HAP-1 (cell line): ENCODE measurements at regions not wholly inside any gene's neighbourhood (a gene's known extent, or its start where the extent isn't known, plus 50 kb on each side); places are given as distances from the start of the nearest gene placed in this dataset.

Experiments
- DNase-seq, 2 experiments: peaks; one replicate each; pipeline ENCODE4 v3.0.0-alpha.2; 2016 to 2020; ENCODE audit warnings: low spot score in 2 of 2
- H3K27me3 ChIP-seq: fragments of 250-450 bp; sonication (Bioruptor Pico); 2 replicates; pipeline ENCODE4 v1.5.1; 2020; ENCODE audit warnings: low read depth, mild to moderate bottlenecking, moderate library complexity
- H3K36me3 ChIP-seq: fragments of 250-450 bp; sonication (Bioruptor Pico); replicated peaks from 2 replicates; pipeline ENCODE4 v1.5.1; 2020; ENCODE audit warnings: mild to moderate bottlenecking
- H3K4me1 ChIP-seq: fragments of 250-450 bp; sonication (Bioruptor Pico); 2 replicates; pipeline ENCODE4 v1.5.1; 2020; ENCODE audit warnings: mild to moderate bottlenecking
- H3K4me3 ChIP-seq: fragments of 250-450 bp; sonication (Bioruptor Pico); 2 replicates; pipeline ENCODE4 v1.5.1; 2020; ENCODE audit warnings: mild to moderate bottlenecking, moderate library complexity
- H3K9me3 ChIP-seq: fragments of 250-450 bp; sonication (Bioruptor Pico); 2 replicates; pipeline ENCODE4 v1.5.1; 2020; ENCODE audit warnings: mild to moderate bottlenecking, moderate library complexity
- in situ Hi-C: fragments of 300-500 bp; cut with MboI; formaldehyde crosslinking; loops from 3 replicates; pipeline ENCODE4 v1.14.3; 2020; ENCODE audit warnings: low sequenced_read_pairs, inconsistent platforms, mixed read lengths

DNA sequence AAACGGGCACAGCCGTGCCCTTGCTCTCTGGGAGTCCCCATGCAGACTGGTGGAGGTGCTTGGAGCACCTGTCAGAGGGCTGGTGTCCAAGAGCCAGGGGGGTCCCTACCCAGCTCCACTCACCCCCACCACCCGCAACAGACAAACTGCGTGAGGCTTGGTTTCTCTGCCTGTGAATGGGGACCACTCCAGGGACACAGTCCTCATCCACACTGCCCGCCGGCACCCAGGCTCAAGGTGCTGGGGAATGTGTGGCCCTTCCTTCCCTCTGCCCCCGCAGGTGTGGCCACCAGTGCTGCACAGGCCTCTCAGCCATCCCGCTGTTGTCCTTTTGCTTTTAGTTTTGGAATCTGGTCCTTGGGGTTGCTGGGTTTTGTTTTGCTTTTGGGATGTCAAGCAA lies 136.5 kb upstream of the ZNF236 start:
- DNase-seq = no peak
- Histone ChIP-seq H3K36me3 (no peaks in the 10 kb centered on the region), H3K27me3 (no peaks in the 10 kb centered on the region), H3K9me3 (no peaks in the 10 kb centered on the region), H3K4me3 (no peak overlapping the region), H3K4me1 (peaks cover 10% of the 10 kb centered on the region; the same call in 1 of the 2 replicates)
- in situ Hi-C loops = no loop called here

GRCh38 chr18:76685402-76685801 lies 137.0 kb upstream of the ZNF236 start:
- in situ Hi-C loops = no loop called here
- H3K9me3 ChIP-seq = no peaks in the 10 kb centered on the region
- DNase-seq = no peak

GRCh38 chr18:76684265-76684664 lies 138.1 kb upstream of the ZNF236 start:
- no peak overlapping the region for H3K4me3 ChIP-seq
- DNase-seq = no peak
- peaks cover 10% of the 10 kb centered on the region; the same call in 1 of the 2 replicates for H3K4me1 ChIP-seq
- H3K27me3 ChIP-seq = no peaks in the 10 kb centered on the region
- in situ Hi-C loops = no loop called here
- H3K9me3 ChIP-seq = no peaks in the 10 kb centered on the region
- H3K36me3 ChIP-seq = no peaks in the 10 kb centered on the region

More at GRCh38 chr18:76685402-76685801, 137.0 kb upstream of the ZNF236 start:
- H3K27me3 ChIP-seq = no peaks in the 10 kb centered on the region
- H3K4me1 ChIP-seq = peaks cover 10% of the 10 kb centered on the region; the same call in 1 of the 2 replicates
- no peak overlapping the region for H3K4me3 ChIP-seq
- no peaks in the 10 kb centered on the region for H3K36me3 ChIP-seq

- no peaks in the 10 kb centered on the region for H3K27me3 ChIP-seq
Observed at GRCh38 chr18:76679945-76680344, 142.4 kb upstream of the ZNF236 start.

GRCh38 chr18:76679259-76679658 lies 143.1 kb upstream of the ZNF236 start:
- H3K9me3 ChIP-seq = no peaks in the 10 kb centered on the region
- no peak overlapping the region for H3K4me3 ChIP-seq
- no peak for DNase-seq
- H3K27me3 ChIP-seq = no peaks in the 10 kb centered on the region
- in situ Hi-C loops = no loop called here
- H3K36me3 ChIP-seq = no peaks in the 10 kb centered on the region
- H3K4me1 ChIP-seq = no peaks in the 10 kb centered on the region

More at GRCh38 chr18:76679945-76680344, 142.4 kb upstream of the ZNF236 start:
- no peaks in the 10 kb centered on the region for H3K36me3 ChIP-seq
- no peak overlapping the region for H3K4me3 ChIP-seq
- H3K4me1 ChIP-seq = no peaks in the 10 kb centered on the region
- in situ Hi-C loops = no loop called here
- H3K9me3 ChIP-seq = no peaks in the 10 kb centered on the region
- DNase-seq = no peak

GRCh38 chr18:76678248-76678647 lies 144.1 kb upstream of the ZNF236 start:
- DNase-seq = no peak
- Histone ChIP-seq H3K4me1 (no peaks in the 10 kb centered on the region), H3K9me3 (no peaks in the 10 kb centered on the region), H3K27me3 (no peaks in the 10 kb centered on the region), H3K4me3 (no peak overlapping the region), H3K36me3 (no peaks in the 10 kb centered on the region)
- in situ Hi-C loops = no loop called here

DNA sequence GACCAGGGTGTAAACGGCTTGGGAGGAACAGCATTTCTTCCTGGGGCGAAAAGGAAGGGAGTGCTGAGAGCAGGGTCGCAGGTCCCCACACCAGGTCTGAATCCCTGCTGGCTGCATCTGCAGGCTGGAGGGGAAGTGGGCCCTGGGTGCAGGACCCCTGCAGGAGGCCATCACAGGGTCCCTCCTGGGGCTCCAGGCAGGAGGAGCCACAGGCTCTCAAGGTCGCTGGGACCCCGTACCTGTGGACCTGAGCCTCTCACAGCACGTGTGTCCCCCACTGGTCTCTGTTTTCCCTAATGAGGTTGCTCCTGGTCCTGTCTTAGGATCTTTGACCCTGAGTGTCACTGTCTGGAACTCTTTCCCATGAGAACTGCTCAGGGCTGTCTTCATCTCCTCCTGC lies 147.8 kb upstream of the ZNF236 start:
- DNase-seq = no peak
- Histone ChIP-seq H3K9me3 (no peaks in the 10 kb centered on the region), H3K36me3 (no peaks in the 10 kb centered on the region), H3K4me3 (no peak overlapping the region), H3K27me3 (no peaks in the 10 kb centered on the region), H3K4me1 (peaks cover 8% of the 10 kb centered on the region)
- in situ Hi-C loops = no loop called here

DNA sequence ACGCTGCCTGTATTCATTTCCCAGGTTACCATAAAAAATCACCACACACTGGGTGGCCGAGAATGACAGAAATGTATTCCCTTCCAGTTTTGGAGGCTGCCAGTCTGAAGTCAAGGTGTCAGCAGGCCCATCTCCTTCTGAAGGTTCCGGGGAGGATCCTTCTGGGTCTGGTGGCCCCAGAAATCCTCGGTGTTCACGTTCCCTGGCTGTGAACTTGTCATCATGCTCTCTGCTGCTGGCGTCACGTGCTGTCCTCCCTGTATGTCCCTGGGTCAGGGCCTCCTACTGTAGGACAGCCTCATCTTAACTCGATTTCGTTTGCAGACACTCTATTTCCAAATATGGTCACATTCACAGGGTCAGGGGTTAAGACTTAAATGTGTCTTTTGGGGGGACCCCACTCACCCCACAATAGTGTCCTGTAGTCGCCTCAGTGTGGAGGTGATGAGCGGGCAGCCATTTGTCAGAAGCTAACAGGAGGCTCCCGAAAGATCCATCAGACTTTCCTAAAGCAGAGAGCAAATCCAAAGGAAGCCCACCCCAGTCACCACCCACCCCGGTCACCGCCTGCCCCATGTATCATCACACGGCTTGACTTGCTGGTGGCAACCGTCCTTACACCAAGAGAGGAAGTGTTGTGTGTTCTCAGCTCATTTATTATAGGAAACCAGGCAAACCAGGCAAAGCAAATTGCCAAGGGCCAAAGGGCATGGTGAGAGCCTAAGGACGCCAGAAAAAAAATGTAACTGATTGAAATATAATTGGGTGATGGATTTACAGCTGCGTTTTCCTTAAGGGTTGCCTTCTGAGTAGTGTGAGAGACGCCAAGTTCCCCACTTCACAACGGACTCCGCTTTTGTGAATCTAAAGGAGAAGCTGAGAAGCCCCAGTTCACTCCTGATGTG lies 148.8 kb upstream of the ZNF236 start:
- Histone ChIP-seq H3K4me1 (peaks cover 8% of the 10 kb centered on the region), H3K4me3 (no peak overlapping the region), H3K36me3 (no peaks in the 10 kb centered on the region), H3K27me3 (no peaks in the 10 kb centered on the region), H3K9me3 (no peaks in the 10 kb centered on the region)
- in situ Hi-C loops = no loop called here
- no peak for DNase-seq

DNA sequence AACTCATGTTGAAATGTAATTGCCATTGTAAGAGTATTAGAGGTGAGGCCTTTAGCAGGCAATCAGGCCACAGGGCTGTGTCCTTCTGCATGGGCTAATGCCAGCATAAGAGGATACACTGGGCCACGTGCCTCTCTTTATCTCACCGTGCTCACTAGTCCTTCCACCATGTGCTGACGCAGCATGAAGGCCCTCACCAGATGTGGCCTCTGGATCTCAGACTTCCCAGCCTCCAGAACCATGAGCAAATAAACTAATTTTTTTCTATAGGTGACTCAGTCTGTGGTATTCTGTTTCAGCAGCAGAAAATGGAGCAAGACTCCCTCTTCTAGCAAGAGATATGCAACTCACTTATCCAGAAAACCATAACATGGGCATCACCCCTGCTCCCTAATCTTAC lies 149.7 kb upstream of the ZNF236 start:
- Histone ChIP-seq H3K4me1 (peaks cover 8% of the 10 kb centered on the region), H3K4me3 (no peak overlapping the region), H3K27me3 (no peaks in the 10 kb centered on the region), H3K36me3 (no peaks in the 10 kb centered on the region), H3K9me3 (no peaks in the 10 kb centered on the region)
- in situ Hi-C loops = no loop called here
- DNase-seq = no peak

DNA sequence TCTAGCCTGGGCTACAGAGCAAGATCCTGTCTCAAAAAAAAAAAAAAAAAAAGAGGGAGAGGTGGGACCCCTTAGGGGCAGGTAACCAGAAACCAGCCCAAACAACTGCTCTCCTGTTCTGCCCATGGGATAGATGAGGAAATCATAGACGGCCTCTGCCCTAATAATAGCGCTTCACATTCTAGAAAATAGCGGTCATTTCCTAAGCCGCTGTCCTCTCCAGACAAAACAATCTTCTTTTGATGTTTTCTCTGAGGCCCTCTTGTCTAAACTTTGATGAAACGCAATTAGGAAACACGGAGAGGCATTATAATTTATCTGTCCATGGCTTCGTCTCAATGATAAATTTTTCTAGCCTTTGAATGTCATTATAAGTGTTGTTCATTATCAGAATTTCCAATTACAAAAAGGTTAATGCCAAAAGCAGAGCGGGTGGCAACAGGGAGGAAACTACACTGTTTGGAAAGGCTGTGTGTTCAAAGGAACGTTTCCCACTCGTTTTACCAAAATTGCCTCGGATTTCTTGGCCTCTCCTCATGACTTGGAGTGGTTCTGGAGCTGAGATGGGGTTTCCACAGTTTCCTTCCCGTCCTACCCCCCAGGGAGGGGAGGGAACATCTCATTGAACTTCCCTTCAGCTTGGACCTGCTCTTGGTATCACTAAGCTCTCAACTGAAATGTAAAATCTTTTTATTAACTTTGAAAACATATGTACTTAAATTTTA lies 151.6 kb upstream of the ZNF236 start:
- DNase-seq = no peak
- H3K9me3 ChIP-seq = no peaks in the 10 kb centered on the region
- H3K27me3 ChIP-seq = no peaks in the 10 kb centered on the region
- H3K36me3 ChIP-seq = no peaks in the 10 kb centered on the region
- H3K4me1 ChIP-seq = peaks cover 8% of the 10 kb centered on the region
- no peak overlapping the region for H3K4me3 ChIP-seq
- in situ Hi-C loops = no loop called here

DNA sequence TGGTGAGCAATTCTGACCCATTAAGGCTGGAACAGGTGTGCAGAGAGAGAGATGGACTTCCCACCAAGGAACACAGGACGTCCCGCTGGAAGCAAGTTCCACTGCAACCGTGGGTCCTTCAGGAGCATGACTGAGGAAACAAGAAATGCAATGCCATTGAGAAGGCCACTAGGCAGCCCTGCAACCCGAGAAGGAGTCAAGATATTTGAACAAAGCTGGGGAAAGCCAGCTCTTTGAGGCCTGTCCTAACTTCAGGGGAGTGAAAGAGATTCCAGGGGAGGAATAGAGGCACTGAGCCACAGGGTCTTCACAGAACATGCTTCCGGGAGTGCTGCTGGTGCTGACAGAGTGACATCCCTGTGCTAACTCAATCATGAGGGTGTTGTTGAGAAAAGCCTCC lies 153.8 kb upstream of the ZNF236 start:
- Histone ChIP-seq H3K9me3 (no peaks in the 10 kb centered on the region; the same call in 1 of the 2 replicates), H3K27me3 (no peaks in the 10 kb centered on the region), H3K4me1 (peaks cover 8% of the 10 kb centered on the region), H3K4me3 (no peak overlapping the region), H3K36me3 (no peaks in the 10 kb centered on the region)
- no peak for DNase-seq
- in situ Hi-C loops = no loop called here

- DNase-seq = no peak
- Histone ChIP-seq H3K27me3 (no peaks in the 10 kb centered on the region), H3K36me3 (no peaks in the 10 kb centered on the region), H3K4me3 (no peak overlapping the region), H3K9me3 (no peaks in the 10 kb centered on the region; the same call in 1 of the 2 replicates), H3K4me1 (peaks cover 8% of the 10 kb centered on the region)
- in situ Hi-C loops = no loop called here
Observed at GRCh38 chr18:76668119-76668518, 154.2 kb upstream of the ZNF236 start.

DNA sequence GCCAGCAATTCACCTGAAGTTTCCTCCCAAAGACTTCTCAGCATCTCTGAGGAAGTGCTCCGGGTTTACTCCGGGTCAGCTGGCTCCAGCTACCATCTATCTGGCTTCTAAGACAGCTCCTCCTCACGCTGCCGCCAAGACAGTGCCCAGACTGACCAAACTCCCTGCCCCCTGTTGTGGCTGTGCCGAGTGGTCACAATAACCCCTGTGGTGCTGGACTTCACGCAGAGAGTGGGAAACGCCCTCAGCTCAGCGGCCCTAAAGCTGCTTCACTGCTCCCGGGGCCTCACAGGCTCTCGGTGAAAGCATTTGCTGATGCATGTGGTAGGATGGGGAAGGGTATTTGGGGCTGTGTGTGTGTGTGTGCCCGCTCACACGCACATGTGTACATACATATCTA lies 154.8 kb upstream of the ZNF236 start:
- Histone ChIP-seq H3K4me1 (peaks cover 7% of the 10 kb centered on the region), H3K9me3 (no peaks in the 10 kb centered on the region; the same call in 1 of the 2 replicates), H3K36me3 (no peaks in the 10 kb centered on the region), H3K27me3 (no peaks in the 10 kb centered on the region), H3K4me3 (no peak overlapping the region)
- in situ Hi-C loops = no loop called here
- no peak for DNase-seq

DNA sequence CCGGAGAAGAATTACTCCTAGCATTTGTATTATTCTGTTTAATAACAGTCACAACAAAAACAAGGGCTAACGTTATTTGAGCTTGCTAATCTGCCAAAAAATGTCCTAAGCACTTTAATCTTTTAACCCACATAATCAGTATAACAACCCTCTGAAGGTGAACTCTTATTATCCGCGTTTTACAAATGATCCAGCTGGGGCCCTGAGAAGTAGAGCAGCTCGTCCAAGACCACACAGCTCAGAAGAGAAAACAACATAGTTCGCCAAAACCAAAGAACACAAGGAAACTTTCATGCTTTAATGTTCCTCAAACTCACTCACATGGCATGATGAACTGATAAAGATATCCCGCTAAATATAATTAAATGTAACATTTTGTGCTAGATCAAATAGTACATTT lies 159.7 kb upstream of the ZNF236 start:
- Histone ChIP-seq H3K36me3 (no peaks in the 10 kb centered on the region), H3K4me1 (peaks cover 3% of the 10 kb centered on the region), H3K9me3 (no peaks in the 10 kb centered on the region; the same call in 1 of the 2 replicates), H3K27me3 (no peaks in the 10 kb centered on the region), H3K4me3 (no peak overlapping the region)
- no peak for DNase-seq
- in situ Hi-C loops = no loop called here
